Neutrophil (primary cell): ENCODE measurements at regions not wholly inside any gene's neighbourhood (a gene's known extent, or its start where the extent isn't known, plus 50 kb on each side); places are given as distances from the start of the nearest gene placed in this dataset.

ENCODE experiments used
- H3K27ac ChIP-seq: fragments of 200-600 bp; sonication (generic); 2 replicates; pipeline ENCODE4 v1.5.1; 2016; ENCODE audit warnings: mild to moderate bottlenecking, moderate library complexity
- H3K27me3 ChIP-seq: fragments of 200-600 bp; sonication (generic); 2 replicates; pipeline ENCODE4 v1.6.0; 2016; ENCODE audit warnings: mild to moderate bottlenecking
- H3K36me3 ChIP-seq: fragments of 200-600 bp; sonication (generic); 2 replicates; pipeline ENCODE4 v1.5.1; 2017
- H3K4me1 ChIP-seq, 2 experiments: fragments of 200-600 bp in 1 of 2; sonication (generic) in 1 of 2; 1 replicate in 1 of 2; 2 replicates in 1 of 2; pipeline versions ENCODE4 v1.5.1 to v1.6.1; 2013 to 2016; ENCODE audit warnings: low read depth in 1 of 2, low read length in 1 of 2, mild to moderate bottlenecking in 1 of 2, moderate library complexity in 1 of 2; ENCODE audit not compliant: control insufficient read depth in 1 of 2, insufficient read depth in 1 of 2
- H3K4me3 ChIP-seq, 2 experiments: fragments of 200-600 bp in 1 of 2; sonication (generic) in 1 of 2; 1 replicate in 1 of 2; 2 replicates in 1 of 2; pipeline ENCODE4 v1.5.1; 2013 to 2016; ENCODE audit warnings: low read depth in 1 of 2, low read length in 1 of 2, mild to moderate bottlenecking in 1 of 2, moderate library complexity in 1 of 2
- H3K9me3 ChIP-seq: fragments of 200-600 bp; sonication (generic); 2 replicates; pipeline ENCODE4 v1.5.1; 2016
- TF ChIP-seq, protein P1 (sequence below): fragments of 200-600 bp; sonication (generic); IDR thresholded peaks from 2 replicates; pipeline ENCODE4 v1.5.1; 2016; ENCODE audit warnings: antibody characterized with exemption

DNA sequence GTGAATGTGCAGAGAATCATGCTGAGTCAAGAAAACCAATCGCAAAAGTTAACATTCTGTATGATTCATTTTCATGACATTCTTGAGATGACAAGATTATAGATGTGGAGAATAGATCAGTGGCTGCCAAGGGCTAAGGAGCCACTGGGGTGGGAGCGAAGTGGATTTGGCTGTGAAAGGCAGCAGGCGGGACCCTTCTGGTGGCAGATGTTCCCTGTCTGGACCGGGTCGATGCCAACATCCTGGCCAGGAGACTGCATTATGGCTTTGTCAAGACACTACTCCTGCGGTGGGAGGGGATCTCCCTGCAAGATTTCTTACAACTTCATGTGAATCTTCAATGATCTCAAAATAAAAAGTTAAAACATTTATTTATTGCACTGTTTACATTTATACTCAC, 427.9 kb downstream of the GALR1 start:
- H3K4me1 ChIP-seq: no peaks in the 10 kb centered on the region
- peaks cover 20% of the 10 kb centered on the region for H3K27me3 ChIP-seq
- no peaks in the 10 kb centered on the region for H3K36me3 ChIP-seq
- H3K27ac ChIP-seq: no peak overlapping the region
- H3K9me3 ChIP-seq: no peaks in the 10 kb centered on the region
- H3K4me3 ChIP-seq: no peak overlapping the region
- TF ChIP-seq, protein P1, sequence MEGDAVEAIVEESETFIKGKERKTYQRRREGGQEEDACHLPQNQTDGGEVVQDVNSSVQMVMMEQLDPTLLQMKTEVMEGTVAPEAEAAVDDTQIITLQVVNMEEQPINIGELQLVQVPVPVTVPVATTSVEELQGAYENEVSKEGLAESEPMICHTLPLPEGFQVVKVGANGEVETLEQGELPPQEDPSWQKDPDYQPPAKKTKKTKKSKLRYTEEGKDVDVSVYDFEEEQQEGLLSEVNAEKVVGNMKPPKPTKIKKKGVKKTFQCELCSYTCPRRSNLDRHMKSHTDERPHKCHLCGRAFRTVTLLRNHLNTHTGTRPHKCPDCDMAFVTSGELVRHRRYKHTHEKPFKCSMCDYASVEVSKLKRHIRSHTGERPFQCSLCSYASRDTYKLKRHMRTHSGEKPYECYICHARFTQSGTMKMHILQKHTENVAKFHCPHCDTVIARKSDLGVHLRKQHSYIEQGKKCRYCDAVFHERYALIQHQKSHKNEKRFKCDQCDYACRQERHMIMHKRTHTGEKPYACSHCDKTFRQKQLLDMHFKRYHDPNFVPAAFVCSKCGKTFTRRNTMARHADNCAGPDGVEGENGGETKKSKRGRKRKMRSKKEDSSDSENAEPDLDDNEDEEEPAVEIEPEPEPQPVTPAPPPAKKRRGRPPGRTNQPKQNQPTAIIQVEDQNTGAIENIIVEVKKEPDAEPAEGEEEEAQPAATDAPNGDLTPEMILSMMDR: no peak

DNA sequence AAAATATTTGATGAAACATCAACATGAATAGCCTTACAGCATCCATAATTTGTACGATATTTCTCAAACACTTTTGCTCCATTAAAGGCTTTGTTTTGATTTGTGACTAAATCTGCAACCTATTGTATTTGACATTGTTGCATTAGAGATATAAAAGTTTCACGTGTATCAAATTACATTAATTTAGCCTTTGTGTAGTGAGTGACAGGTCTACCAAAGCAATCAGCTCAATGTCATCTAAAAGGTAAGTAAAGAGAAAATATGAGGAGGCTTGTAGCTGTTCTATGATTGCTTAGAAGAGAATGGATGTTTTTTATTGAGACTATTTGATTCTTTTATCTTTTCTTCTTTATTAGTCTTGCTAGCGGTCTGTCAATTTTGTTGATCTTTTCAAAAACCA, 430.2 kb downstream of the GALR1 start:
- no peaks in the 10 kb centered on the region for H3K4me1 ChIP-seq
- H3K9me3 ChIP-seq: no peaks in the 10 kb centered on the region
- no peaks in the 10 kb centered on the region for H3K36me3 ChIP-seq
- H3K4me3 ChIP-seq: no peak overlapping the region
- H3K27me3 ChIP-seq: peaks cover 20% of the 10 kb centered on the region
- no peak overlapping the region for H3K27ac ChIP-seq
- TF ChIP-seq, protein P1: no peak

DNA sequence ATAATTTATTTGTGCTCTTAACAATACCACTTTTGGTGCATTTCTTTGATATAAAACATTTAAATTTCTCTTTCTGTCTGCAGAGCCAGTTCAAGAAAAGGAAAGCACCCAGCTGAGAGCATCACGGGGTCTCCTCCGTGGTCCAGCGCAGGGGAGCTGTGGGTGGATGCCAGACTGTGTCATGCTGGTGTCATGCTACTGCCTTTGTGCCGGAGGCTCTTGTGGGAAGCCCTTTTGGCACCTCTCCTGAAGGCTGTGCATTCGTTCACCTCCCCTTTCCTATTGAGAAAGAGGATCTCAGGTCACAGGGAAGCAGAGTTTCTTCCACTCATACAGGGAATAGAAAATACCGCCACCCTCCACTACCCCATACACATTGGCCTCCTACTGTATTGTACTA, 450.4 kb downstream of the GALR1 start:
- Histone ChIP-seq H3K27me3 (no peaks in the 10 kb centered on the region), H3K9me3 (no peaks in the 10 kb centered on the region), H3K4me3 (no peak overlapping the region), H3K4me1 (no peaks in the 10 kb centered on the region), H3K36me3 (no peaks in the 10 kb centered on the region), H3K27ac (no peak overlapping the region)
- TF ChIP-seq, protein P1: no peak

DNA sequence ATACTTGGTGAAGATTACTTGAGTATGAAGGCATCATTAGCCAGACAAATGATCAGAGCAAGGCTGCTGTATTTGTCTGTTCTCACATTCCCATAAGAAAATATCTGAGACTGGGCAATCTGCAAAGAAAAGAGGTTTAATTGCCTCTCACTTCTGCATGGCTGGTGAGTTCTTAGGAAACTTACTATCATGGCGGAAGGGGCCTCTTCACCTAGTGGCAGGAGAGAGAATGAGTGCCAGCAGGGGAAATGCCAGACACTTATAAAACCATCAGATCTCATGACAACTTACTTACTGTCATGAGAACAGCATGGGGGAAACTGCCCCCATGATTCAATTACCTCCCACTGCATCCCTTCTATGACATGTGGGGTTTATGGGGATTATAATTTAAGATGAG, 452.3 kb downstream of the GALR1 start:
- Histone ChIP-seq H3K4me3 (no peak overlapping the region), H3K27ac (no peak overlapping the region), H3K36me3 (no peaks in the 10 kb centered on the region), H3K4me1 (no peaks in the 10 kb centered on the region), H3K9me3 (no peaks in the 10 kb centered on the region), H3K27me3 (no peaks in the 10 kb centered on the region)
- TF ChIP-seq, protein P1: no peak

DNA sequence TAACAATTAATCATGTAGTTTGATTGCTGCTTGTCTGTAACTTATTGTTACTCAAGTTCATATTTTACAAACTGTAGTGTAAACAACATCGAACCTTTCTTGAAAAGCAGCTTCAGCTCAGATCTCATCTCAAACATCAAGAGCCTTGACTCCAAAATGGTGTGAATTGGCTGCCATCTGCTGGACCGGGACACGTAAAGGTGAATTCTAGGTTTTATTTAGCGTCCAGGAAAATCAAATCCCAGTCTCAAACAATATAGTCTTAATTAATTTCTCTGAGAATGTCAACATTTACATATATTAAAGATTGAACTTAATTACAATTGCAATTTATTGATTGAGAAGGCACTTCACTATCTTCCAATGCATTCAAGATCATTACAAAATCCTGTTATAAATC, 453.0 kb downstream of the GALR1 start:
- TF ChIP-seq, protein P1: no peak
- Histone ChIP-seq H3K27me3 (no peaks in the 10 kb centered on the region), H3K4me1 (no peaks in the 10 kb centered on the region)

DNA sequence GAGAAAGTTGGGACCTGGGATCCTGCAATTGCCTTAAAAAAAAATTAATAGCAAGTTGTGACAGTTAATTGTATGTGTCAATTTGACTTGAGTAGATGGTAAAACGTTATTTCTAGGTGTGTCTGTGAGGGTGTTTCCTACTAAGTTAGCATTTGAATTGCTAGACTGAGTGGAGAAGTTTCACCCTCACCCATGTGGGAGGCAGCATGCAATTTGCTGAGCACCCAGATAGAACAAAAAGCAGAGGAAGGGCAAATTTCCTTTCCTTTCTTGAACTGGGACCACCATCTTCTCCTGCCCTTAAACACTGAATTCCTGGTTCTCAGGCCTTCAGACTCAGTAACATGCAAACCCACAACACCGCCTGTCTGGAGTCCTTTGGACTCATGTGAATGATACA, 455.7 kb downstream of the GALR1 start:
- no peak overlapping the region for H3K4me3 ChIP-seq
- no peaks in the 10 kb centered on the region for H3K4me1 ChIP-seq
- H3K36me3 ChIP-seq: no peaks in the 10 kb centered on the region
- H3K27me3 ChIP-seq: no peaks in the 10 kb centered on the region
- H3K27ac ChIP-seq: no peak overlapping the region
- TF ChIP-seq, protein P1: no peak
- H3K9me3 ChIP-seq: no peaks in the 10 kb centered on the region

More for the DNA sequence above, 453.0 kb downstream of the GALR1 start:
- Histone ChIP-seq H3K27ac (no peak overlapping the region), H3K9me3 (no peaks in the 10 kb centered on the region), H3K4me3 (no peak overlapping the region), H3K36me3 (no peaks in the 10 kb centered on the region)
